ENCODE measurements at regions not wholly inside any gene's neighbourhood (a gene's known extent, or its start where the extent isn't known, plus 50 kb on each side); places are given as distances from the start of the nearest gene placed in this dataset.
"Not testable (repeated sequence)": the region's sequence is repeated elsewhere in the genome, so short reads cannot be mapped to it uniquely, and the experiment has no call there.

DNA sequence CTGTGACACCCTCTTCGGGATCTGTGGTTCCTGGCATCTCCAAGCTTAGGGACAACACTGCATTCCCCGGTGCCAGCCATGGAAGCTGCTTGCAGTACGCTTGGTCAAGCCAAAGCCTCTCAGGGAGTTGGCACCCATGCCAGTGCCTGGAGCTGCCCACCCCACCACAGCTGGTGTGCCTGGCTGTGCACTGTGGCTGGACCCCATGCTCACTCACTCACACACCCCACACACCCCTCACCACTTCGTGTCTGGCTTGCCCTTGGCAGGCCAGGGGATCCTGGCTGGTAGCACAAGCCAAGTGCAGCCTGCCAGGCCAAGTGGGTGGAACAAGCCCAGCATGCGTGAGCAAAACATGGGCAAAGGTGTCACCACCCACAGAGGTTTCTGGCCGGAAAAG lies 324.5 kb upstream of the PTGER4 start:
- TF ChIP-seq, protein P1, sequence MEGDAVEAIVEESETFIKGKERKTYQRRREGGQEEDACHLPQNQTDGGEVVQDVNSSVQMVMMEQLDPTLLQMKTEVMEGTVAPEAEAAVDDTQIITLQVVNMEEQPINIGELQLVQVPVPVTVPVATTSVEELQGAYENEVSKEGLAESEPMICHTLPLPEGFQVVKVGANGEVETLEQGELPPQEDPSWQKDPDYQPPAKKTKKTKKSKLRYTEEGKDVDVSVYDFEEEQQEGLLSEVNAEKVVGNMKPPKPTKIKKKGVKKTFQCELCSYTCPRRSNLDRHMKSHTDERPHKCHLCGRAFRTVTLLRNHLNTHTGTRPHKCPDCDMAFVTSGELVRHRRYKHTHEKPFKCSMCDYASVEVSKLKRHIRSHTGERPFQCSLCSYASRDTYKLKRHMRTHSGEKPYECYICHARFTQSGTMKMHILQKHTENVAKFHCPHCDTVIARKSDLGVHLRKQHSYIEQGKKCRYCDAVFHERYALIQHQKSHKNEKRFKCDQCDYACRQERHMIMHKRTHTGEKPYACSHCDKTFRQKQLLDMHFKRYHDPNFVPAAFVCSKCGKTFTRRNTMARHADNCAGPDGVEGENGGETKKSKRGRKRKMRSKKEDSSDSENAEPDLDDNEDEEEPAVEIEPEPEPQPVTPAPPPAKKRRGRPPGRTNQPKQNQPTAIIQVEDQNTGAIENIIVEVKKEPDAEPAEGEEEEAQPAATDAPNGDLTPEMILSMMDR (IDR thresholded peaks at IDR 0.05; ENCODE audit: low read depth, low read length, missing control alignments): no peak
- DNase-seq (ENCODE audit: low read depth): no peak
- no peak overlapping the region for H3K4me3 ChIP-seq (ENCODE audit: low read depth, low read length)
- in situ Hi-C loops (cut with HindIII; ENCODE audit: low sequenced_read_pairs): no loop called here

DNA sequence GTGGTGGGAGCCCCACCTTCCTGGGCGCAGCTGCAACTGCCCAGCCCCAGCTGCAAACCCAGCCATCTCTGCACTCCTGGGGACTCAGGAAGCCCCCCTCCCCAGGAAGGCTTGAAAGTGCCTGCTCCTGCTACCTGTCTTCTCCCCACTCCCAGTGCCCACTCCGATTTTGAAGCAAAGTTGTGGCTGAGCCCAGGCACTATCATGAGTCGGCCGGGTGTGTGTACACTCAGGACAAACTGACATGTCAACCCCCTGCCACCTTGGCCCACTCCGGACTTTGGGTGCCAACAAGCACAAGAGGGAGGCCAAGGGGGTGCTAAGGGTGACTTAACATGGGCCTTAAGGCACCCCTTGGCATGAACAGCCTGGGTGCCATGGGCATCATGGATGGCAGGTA lies 325.5 kb upstream of the PTGER4 start:
- TF ChIP-seq, protein P1 (IDR thresholded peaks at IDR 0.05; ENCODE audit: low read depth, low read length, missing control alignments): no peak
- in situ Hi-C loops (cut with HindIII; ENCODE audit: low sequenced_read_pairs): no loop called here
- DNase-seq (ENCODE audit: low read depth): no peak
- no peak overlapping the region for H3K4me3 ChIP-seq (ENCODE audit: low read depth, low read length)

DNA sequence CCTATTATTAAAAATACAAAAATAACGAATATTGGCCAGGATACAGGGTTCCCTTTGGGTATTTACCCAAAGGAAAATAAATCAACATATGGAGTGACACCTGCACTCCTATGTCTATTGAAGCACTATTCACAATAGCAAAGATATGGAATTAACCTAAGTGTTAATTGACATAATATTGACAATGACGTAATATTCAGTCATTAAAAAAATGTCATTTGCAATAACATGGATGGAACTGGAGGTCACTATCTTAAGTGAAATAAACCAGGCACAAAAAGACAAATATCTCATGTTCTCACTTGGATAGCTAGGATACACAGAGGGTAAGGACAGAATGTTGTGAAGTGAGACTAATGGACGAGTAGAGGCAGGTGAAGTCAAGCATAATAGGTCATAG lies 326.3 kb upstream of the PTGER4 start:
- in situ Hi-C loops (cut with HindIII; ENCODE audit: low sequenced_read_pairs): no loop called here
- H3K4me3 ChIP-seq (ENCODE audit: low read depth, low read length): no peak overlapping the region
- TF ChIP-seq, protein P1 (IDR thresholded peaks at IDR 0.05; ENCODE audit: low read depth, low read length, missing control alignments): no peak
- no peak for DNase-seq (ENCODE audit: low read depth)

DNA sequence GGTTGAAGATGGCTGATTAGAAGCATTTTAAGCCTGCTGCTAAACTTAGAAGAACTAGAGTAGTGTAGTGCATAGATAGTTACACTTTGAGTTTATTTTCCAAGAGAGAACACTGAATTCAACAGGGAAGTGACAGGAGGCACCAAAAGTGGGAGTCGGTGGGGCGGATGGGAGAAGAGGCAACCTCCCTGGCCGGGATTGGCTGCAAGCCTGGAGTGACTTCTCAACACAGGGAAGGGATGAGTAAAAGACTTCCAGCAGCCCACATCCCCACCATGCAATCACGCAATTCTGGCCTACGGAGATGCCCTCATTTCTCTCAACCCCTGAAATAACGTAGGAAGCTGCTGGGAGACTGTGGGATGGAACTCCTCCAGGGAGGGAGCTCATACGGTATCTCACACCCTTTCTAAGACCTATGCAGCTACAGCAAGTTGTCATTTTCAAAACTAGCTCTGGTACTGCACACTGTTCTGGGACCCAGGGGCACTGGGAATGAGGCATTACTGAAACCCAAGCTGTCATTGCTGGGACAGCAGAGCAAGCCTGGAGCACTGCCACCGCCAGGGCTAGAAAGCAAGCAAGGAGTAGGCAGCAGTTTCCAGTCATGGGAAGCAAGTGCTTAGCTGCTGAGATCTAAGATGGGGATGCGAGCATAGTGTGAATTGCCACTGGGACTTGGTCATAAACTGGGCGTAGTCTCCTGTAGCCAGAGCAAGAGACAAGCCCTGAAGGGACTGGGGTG lies 331.6 kb upstream of the PTGER4 start:
- in situ Hi-C loops (cut with HindIII; ENCODE audit: low sequenced_read_pairs): no loop called here
- TF ChIP-seq, protein P1 (IDR thresholded peaks at IDR 0.05; ENCODE audit: low read depth, low read length, missing control alignments): no peak
- DNase-seq (ENCODE audit: low read depth): no peak
- no peak overlapping the region for H3K4me3 ChIP-seq (ENCODE audit: low read depth, low read length)

DNA sequence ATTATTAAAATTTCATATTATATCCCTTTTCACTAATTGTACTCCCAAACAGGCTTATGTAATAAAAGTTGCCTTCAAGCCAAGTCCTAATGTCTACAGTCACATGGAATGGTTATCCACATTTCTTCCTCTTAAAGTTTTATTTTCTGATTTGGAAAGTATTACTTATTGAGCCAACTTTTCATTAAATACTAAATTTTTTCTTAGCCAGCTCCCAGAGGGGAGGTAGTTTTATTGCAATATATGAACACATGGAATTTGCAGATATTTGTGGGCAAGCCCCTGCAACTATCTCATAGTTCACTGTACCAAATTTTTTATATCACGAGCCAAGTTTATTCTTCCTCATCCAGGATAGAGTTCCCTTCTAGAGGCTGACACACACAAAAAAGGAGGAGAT lies 332.8 kb upstream of the PTGER4 start:
- H3K4me3 ChIP-seq (ENCODE audit: low read depth, low read length): no peak overlapping the region
- in situ Hi-C loops (cut with HindIII; ENCODE audit: low sequenced_read_pairs): no loop called here
- no peak for DNase-seq (ENCODE audit: low read depth)
- TF ChIP-seq, protein P1 (IDR thresholded peaks at IDR 0.05; ENCODE audit: low read depth, low read length, missing control alignments): no peak

DNA sequence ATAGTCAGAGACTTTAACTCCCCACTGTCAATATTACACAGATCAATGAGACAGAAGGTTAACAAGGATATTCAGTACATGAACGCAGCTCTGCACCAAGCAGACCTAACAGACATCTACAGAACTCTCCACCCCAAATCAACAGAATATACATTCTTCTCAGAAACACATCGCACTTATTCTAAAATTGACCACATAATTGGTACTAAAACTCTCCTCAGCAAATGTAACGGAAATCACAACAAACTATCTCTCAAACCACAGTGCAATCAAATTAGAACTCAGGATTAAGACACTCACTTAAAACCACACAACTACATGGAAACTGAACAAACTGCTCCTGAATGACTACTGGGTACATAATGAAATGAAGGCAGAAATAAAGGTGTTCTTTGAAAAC lies 341.3 kb upstream of the PTGER4 start:
- H3K4me3 ChIP-seq (ENCODE audit: low read depth, low read length); in situ Hi-C loops (cut with HindIII; ENCODE audit: low sequenced_read_pairs); DNase-seq (ENCODE audit: low read depth): not testable (repeated sequence)

DNA sequence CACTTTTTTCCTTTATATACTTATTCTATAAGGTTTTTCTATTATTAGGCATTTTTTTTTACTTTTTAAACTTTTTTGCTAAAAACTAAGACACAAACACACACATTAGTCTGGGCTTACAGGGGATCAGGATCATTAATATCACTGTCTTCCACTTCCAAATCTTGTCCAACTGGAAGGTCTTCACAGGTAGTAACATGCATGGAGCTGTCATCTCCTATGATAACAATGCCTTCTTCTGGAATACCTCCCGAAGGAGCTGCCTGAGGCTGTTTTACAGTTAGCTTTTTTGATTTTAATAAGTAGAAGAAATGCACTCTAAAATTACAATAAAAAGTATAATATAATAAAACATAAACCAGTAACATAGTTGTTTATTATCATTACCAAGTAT lies 345.5 kb upstream of the PTGER4 start:
- no peak overlapping the region for H3K4me3 ChIP-seq (ENCODE audit: low read depth, low read length)
- in situ Hi-C loops (cut with HindIII; ENCODE audit: low sequenced_read_pairs): no loop called here
- no peak for DNase-seq (ENCODE audit: low read depth)
- TF ChIP-seq, protein P1 (IDR thresholded peaks at IDR 0.05; ENCODE audit: low read depth, low read length, missing control alignments): no peak

Data from astrocyte of the cerebellum (primary cell).